ENCODE measurements at regions not wholly inside any gene's neighbourhood (a gene's known extent, or its start where the extent isn't known, plus 50 kb on each side); places are given as distances from the start of the nearest gene placed in this dataset.

GRCh38 chr20:48349656-48350055, 478.1 kb downstream of the PREX1 start:
- ATAC-seq (no peak), DNase-seq (ENCODE audit: low spot score) (no peak), FAIRE-seq (no peak)
- CTCF ChIA-PET (ENCODE audit: low intra/inter-chr PET ratio, low total read pairs) = interaction anchor here (2.3 kb wide), 1 partner anchor 272 kb away, joined by 25 read pairs; no protein-coding TSS in a partner anchor
- POLR2A ChIA-PET = no interaction called here
- Histone ChIP-seq H3K9ac (ENCODE audit: insufficient read depth, low read depth, low read length) (no peak overlapping the region), H3K27ac (ENCODE audit: extremely low read length, insufficient read depth, low read length) (no peak overlapping the region), H3K9me3 (ENCODE audit: low read length) (peaks cover 8% of the 10 kb centered on the region), H4K20me1 (ENCODE audit: insufficient read depth, low read length) (no peaks in the 10 kb centered on the region), H3K4me2 (ENCODE audit: low read depth, low read length) (no peak overlapping the region), H3K4me3 (replicated peaks in 1 of 3; ENCODE audit: insufficient read depth in 1 of 3, low read depth in 2 of 3, low read length in 3 of 3) (no peak overlapping the region), H3K27me3 (ENCODE audit: control insufficient read depth in 1 of 2, insufficient read depth in 2 of 2, low read length in 2 of 2) (peaks cover 0 to 12% of the 10 kb centered on the region in 2 experiments; a peak in 2 of 5 replicates), H2AFZ (ENCODE audit: low read length) (no peak overlapping the region), H3K79me2 (ENCODE audit: insufficient read depth, low read length) (no peaks in the 10 kb centered on the region), H3K4me1 (ENCODE audit: insufficient read depth, low read length) (no peaks in the 10 kb centered on the region), H3K36me3 (replicated peaks in 1 of 2; ENCODE audit: control insufficient read depth in 1 of 2, insufficient read depth in 2 of 2, low read length in 2 of 2) (no peaks in the 10 kb centered on the region)
- in situ Hi-C loops (cut with HindIII; ENCODE audit: extremely low pct_ligation_motif_present, low pct_unique_long_range_greater_than_20kb) = no loop called here
- BruUV-seq (replicated peaks) = no TSS peak
- intact Hi-C loops (cut with micrococcal nuclease; ENCODE audit: unreplicated experiment) = loop anchor here (1.0 kb wide), 1 partner anchor 272 kb away; no protein-coding TSS in a partner anchor
- TF ChIP-seq ZNF180 (CRISPR knock-in tag; IDR thresholded peaks at IDR 0.05; ENCODE audit: borderline replicate concordance, low read depth) = no peak
- no peak for TF ChIP-seq PPARG (CRISPR knock-in tag; conservative IDR thresholded peaks at IDR 0.05)
- TF ChIP-seq PITX1 (CRISPR knock-in tag; IDR thresholded peaks at IDR 0.05) = no peak
- no peak for TF ChIP-seq SRSF1 (optimal IDR thresholded peaks at IDR 0.05; ENCODE audit: low read depth, low read length)
- TF ChIP-seq ARNT (IDR thresholded peaks at IDR 0.05) = no peak
- no peak for TF ChIP-seq ZNF484 (CRISPR knock-in tag; IDR thresholded peaks at IDR 0.05; ENCODE audit: borderline replicate concordance, low read depth)
- no peak for TF ChIP-seq ATF1 (CRISPR knock-in tag; IDR thresholded peaks at IDR 0.05)
- TF ChIP-seq POGK (CRISPR knock-in tag; conservative IDR thresholded peaks at IDR 0.05) = no peak
- no peak for TF ChIP-seq SALL2 (CRISPR knock-in tag; IDR thresholded peaks at IDR 0.05)
- TF ChIP-seq NFKBIZ (CRISPR knock-in tag; IDR thresholded peaks at IDR 0.05) = no peak
- no peak for TF ChIP-seq ZNF136 (CRISPR knock-in tag; IDR thresholded peaks at IDR 0.05; ENCODE audit: low read depth)
- TF ChIP-seq ZNF672 (CRISPR knock-in tag; IDR thresholded peaks at IDR 0.05) = no peak
- no peak for TF ChIP-seq IRF9 (CRISPR knock-in tag; IDR thresholded peaks at IDR 0.05; ENCODE audit: borderline replicate concordance)
- TF ChIP-seq TIGD3 (CRISPR knock-in tag; IDR thresholded peaks at IDR 0.05; ENCODE audit: borderline replicate concordance) = no peak
- whole genome bisulfite sequencing (ENCODE audit: low lambda C conversion rate) = 15% methylated on average over 4 of the region's 4 CpGs
